WTC11 (cell line): ENCODE measurements at regions not wholly inside any gene's neighbourhood (a gene's known extent, or its start where the extent isn't known, plus 50 kb on each side); places are given as distances from the start of the nearest gene placed in this dataset.
"Not testable (repeated sequence)": the region's sequence is repeated elsewhere in the genome, so short reads cannot be mapped to it uniquely, and the experiment has no call there.

Experiments
- ATAC-seq: fragments of 200-7000 bp; cut with Tn5 transposase; 2 replicates; pipeline ENCODE4 v1.10.0; 2021; ENCODE audit warnings: mild to moderate bottlenecking, moderate library complexity
- CTCF ChIA-PET: fragments of 300-600 bp; sonication (Branson Sonifier 250); formaldehyde crosslinking; loops from one replicate; lab custom pipeline; 2021; ENCODE audit warnings: antibody characterized with exemption; lab: Charles Lee
- POLR2A ChIA-PET: fragments of 350-600 bp; sonication (Branson Sonifier 250); formaldehyde crosslinking; loops from one replicate; lab custom pipeline; 2021; ENCODE audit warnings: antibody characterized with exemption; lab: Charles Lee
- DNase-seq: peaks from one replicate; pipeline ENCODE4 v3.0.0; 2021; ENCODE audit warnings: low spot score
- H3K27ac Mint-ChIP-seq: 2 replicates; pipeline ENCODE4 v1.8.0; 2021; ENCODE audit warnings: mixed read lengths
- H3K27me3 Mint-ChIP-seq: 2 replicates; pipeline ENCODE4 v1.8.0; 2021; ENCODE audit warnings: low read depth, mild to moderate bottlenecking, moderate library complexity, mixed read lengths
- H3K36me3 Mint-ChIP-seq: 2 replicates; pipeline ENCODE4 v1.8.0; 2021; ENCODE audit warnings: mixed read lengths
- H3K4me1 Mint-ChIP-seq: 2 replicates; pipeline ENCODE4 v1.8.0; 2022; ENCODE audit warnings: mixed read lengths
- H3K4me3 Mint-ChIP-seq: 2 replicates; pipeline ENCODE4 v1.8.0; 2021; ENCODE audit warnings: mild to moderate bottlenecking, moderate library complexity, mixed read lengths
- H3K9me3 Mint-ChIP-seq: 2 replicates; pipeline ENCODE4 v1.8.0; 2021; ENCODE audit warnings: mixed read lengths
- GTF2I ChIP-seq: fragments of 250-450 bp; sonication (Bioruptor Pico); conservative IDR thresholded peaks from 2 replicates; pipeline ENCODE4 v1.4.0; 2021; ENCODE audit warnings: mild to moderate bottlenecking
- KAT7 ChIP-seq: sonication (generic); formaldehyde crosslinking; IDR thresholded peaks from 2 replicates; pipeline ENCODE4 v1.8.1; 2023; ENCODE audit warnings: missing genetic modification reagents, mild to moderate bottlenecking, borderline replicate concordance
- NFYB ChIP-seq: sonication (generic); formaldehyde crosslinking; conservative IDR thresholded peaks from 2 replicates; pipeline ENCODE4 v1.8.0; 2022; ENCODE audit warnings: low read depth, missing genetic modification reagents
- NR1H2 ChIP-seq: sonication (generic); formaldehyde crosslinking; IDR thresholded peaks from 2 replicates; pipeline ENCODE4 v1.9.0; 2021; ENCODE audit warnings: mild to moderate bottlenecking, moderate library complexity, missing genetic modification reagents
- USF1 ChIP-seq: sonication (generic); formaldehyde crosslinking; IDR thresholded peaks from 2 replicates; pipeline ENCODE4 v1.8.0; 2022; ENCODE audit warnings: mild to moderate bottlenecking, missing genetic modification reagents
- ZNF263 ChIP-seq: sonication (generic); formaldehyde crosslinking; IDR thresholded peaks from 2 replicates; pipeline ENCODE4 v1.8.1; 2022; ENCODE audit warnings: low read depth, mild to moderate bottlenecking, moderate library complexity, missing genetic modification reagents
- ZNF423 ChIP-seq: fragments of 250-450 bp; sonication (Bioruptor Pico); IDR thresholded peaks from 2 replicates; pipeline ENCODE4 v2.1.2; 2022; ENCODE audit warnings: mild to moderate bottlenecking, moderate library complexity
- TF ChIP-seq, protein P1 (sequence below): sonication (generic); formaldehyde crosslinking; IDR thresholded peaks from 2 replicates; pipeline ENCODE4 v1.8.1; 2023; ENCODE audit warnings: mild to moderate bottlenecking, missing genetic modification reagents, borderline replicate concordance
- TF ChIP-seq, protein P2 (sequence below): sonication (generic); formaldehyde crosslinking; IDR thresholded peaks from 2 replicates; pipeline ENCODE4 v1.8.1; 2023; ENCODE audit warnings: mild to moderate bottlenecking, missing genetic modification reagents
- TF ChIP-seq, protein P3 (sequence below): fragments of 200-600 bp; IDR thresholded peaks from 2 replicates; pipeline ENCODE4 v1.8.0; 2022; ENCODE audit warnings: antibody characterized with exemption

- TF ChIP-seq NR1H2 (CRISPR knock-in tag) (no peak), USF1 (CRISPR knock-in tag) (no peak), GTF2I (no peak), ZNF263 (CRISPR knock-in tag) (no peak), KAT7 (CRISPR knock-in tag) (no peak)
- TF ChIP-seq, protein P1, sequence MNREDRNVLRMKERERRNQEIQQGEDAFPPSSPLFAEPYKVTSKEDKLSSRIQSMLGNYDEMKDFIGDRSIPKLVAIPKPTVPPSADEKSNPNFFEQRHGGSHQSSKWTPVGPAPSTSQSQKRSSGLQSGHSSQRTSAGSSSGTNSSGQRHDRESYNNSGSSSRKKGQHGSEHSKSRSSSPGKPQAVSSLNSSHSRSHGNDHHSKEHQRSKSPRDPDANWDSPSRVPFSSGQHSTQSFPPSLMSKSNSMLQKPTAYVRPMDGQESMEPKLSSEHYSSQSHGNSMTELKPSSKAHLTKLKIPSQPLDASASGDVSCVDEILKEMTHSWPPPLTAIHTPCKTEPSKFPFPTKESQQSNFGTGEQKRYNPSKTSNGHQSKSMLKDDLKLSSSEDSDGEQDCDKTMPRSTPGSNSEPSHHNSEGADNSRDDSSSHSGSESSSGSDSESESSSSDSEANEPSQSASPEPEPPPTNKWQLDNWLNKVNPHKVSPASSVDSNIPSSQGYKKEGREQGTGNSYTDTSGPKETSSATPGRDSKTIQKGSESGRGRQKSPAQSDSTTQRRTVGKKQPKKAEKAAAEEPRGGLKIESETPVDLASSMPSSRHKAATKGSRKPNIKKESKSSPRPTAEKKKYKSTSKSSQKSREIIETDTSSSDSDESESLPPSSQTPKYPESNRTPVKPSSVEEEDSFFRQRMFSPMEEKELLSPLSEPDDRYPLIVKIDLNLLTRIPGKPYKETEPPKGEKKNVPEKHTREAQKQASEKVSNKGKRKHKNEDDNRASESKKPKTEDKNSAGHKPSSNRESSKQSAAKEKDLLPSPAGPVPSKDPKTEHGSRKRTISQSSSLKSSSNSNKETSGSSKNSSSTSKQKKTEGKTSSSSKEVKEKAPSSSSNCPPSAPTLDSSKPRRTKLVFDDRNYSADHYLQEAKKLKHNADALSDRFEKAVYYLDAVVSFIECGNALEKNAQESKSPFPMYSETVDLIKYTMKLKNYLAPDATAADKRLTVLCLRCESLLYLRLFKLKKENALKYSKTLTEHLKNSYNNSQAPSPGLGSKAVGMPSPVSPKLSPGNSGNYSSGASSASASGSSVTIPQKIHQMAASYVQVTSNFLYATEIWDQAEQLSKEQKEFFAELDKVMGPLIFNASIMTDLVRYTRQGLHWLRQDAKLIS: no peak
- TF ChIP-seq, protein P2, sequence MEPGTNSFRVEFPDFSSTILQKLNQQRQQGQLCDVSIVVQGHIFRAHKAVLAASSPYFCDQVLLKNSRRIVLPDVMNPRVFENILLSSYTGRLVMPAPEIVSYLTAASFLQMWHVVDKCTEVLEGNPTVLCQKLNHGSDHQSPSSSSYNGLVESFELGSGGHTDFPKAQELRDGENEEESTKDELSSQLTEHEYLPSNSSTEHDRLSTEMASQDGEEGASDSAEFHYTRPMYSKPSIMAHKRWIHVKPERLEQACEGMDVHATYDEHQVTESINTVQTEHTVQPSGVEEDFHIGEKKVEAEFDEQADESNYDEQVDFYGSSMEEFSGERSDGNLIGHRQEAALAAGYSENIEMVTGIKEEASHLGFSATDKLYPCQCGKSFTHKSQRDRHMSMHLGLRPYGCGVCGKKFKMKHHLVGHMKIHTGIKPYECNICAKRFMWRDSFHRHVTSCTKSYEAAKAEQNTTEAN (CRISPR knock-in tag): no peak
- POLR2A ChIA-PET: no interaction called here
- no peak overlapping the region for H3K4me3 Mint-ChIP-seq
- peaks cover 7% of the 10 kb centered on the region for H3K4me1 Mint-ChIP-seq
- no peaks in the 10 kb centered on the region for H3K27me3 Mint-ChIP-seq
- no peak for ATAC-seq
- H3K36me3 Mint-ChIP-seq: no peaks in the 10 kb centered on the region
- CTCF ChIA-PET: interaction anchor here (0.7 to 2.0 kb wide), 2 partner anchors 30 to 45 kb away, joined by 5 to 9 read pairs; no protein-coding TSS in a partner anchor
- H3K9me3 Mint-ChIP-seq: peaks cover 5% of the 10 kb centered on the region
- H3K27ac Mint-ChIP-seq: no peak overlapping the region
- DNase-seq: no peak
Measured at GRCh38 chr3:156040041-156040440, 80.3 kb upstream of the KCNAB1 start.

DNA sequence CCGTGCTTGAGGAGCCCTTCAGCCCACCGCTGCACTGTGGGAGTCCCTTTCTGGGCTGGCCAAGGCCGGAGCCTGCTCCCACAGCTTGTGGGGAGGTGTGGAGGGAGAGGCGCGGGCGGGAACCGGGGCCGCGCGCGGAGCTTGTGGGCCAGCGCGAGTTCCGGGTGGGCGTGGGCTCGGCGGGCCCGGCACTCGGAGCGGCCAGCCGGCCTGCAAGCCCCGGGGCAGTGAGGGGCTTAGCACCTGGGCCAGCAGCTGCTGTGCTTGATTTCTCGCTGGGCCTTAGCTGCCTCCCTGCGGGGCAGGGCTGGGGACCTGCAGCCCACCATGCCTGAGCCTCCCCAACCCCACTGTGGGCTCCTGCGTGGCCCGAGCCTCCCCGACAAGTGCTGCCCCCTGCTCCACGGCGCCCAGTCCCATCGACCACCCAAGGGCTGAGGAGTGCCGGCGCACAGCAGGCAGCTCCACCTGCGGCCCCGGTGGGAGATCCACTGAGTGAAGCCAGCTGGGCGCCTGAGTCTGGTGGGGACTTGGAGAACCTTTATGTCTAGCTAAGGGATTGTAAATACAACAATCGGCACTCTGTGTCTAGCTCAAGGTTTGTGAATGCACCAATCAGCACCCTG, 79.0 kb upstream of the KCNAB1 start:
- POLR2A ChIA-PET, DNase-seq: not testable (repeated sequence)

GRCh38 chr3:156041856-156042255, 78.5 kb upstream of the KCNAB1 start:
- H3K4me1 Mint-ChIP-seq: peaks cover 17% of the 10 kb centered on the region
- H3K4me3 Mint-ChIP-seq, ATAC-seq, DNase-seq, H3K9me3 Mint-ChIP-seq, H3K27me3 Mint-ChIP-seq, H3K36me3 Mint-ChIP-seq, H3K27ac Mint-ChIP-seq, POLR2A ChIA-PET: not testable (repeated sequence)
- peak; percentile 67 for TF ChIP-seq NFYB (CRISPR knock-in tag)
- CTCF ChIA-PET: interaction anchor here (0.8 to 2.0 kb wide), 3 partner anchors 31 to 513 kb away, joined by 3 to 9 read pairs (median 8); partner anchors contain the start of gene SSR3

More for the DNA sequence above, 79.0 kb upstream of the KCNAB1 start:
- not testable (repeated sequence) for H3K27me3 Mint-ChIP-seq, H3K27ac Mint-ChIP-seq, H3K36me3 Mint-ChIP-seq, H3K9me3 Mint-ChIP-seq, ATAC-seq, H3K4me3 Mint-ChIP-seq
- peaks cover 17% of the 10 kb centered on the region for H3K4me1 Mint-ChIP-seq
- CTCF ChIA-PET: interaction anchor here (0.8 to 2.0 kb wide), 3 partner anchors 31 to 514 kb away, joined by 3 to 9 read pairs (median 8); partner anchors contain the start of gene SSR3

DNA sequence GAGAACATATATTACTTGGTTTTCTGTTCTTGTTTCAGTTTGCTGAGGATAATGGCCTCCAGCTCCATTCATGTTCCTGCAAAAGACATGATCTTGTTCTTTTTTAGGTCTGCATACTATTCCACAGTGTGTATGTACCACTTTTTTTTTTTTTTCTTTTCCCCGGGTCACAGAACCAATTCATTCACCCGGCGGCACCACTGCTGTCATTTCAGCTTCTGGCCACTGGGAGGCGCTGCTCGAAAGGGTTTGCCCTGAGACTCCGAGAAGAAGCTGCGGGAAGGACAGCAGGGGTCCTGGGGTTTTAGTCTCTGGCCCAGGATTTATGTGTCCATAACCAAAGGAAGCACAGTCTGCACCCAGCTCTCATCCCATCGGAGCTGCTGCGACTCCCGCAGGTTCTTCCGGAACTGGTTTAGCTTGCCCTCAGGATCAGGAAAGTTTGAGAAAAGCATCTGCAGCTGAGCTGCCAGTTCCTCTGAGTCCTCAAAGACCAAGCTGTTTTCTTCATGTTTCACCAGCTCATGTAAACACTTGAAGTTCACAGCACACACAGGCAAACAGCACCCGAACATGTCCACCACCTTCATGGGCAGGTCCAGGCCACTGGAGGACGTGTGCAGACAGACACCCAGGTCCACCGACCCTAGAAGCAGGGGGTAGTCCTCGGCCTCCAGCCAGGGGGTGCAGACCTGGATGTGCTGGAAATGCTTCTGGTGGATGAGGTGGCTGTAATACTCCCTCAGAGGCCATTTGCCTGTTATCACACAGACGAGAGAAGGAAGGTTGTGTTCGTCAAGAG, 76.3 kb upstream of the KCNAB1 start:
- peak; percentile 47 for ATAC-seq
- peaks cover 17% of the 10 kb centered on the region for H3K4me1 Mint-ChIP-seq
- CTCF ChIA-PET: interaction anchor here (0.7 to 2.0 kb wide), 52 partner anchors 10 to 1158 kb away, joined by 3 to 19 read pairs (median 3); no protein-coding TSS in a partner anchor
- H3K9me3 Mint-ChIP-seq, POLR2A ChIA-PET, H3K27me3 Mint-ChIP-seq, H3K27ac Mint-ChIP-seq, H3K36me3 Mint-ChIP-seq, H3K4me3 Mint-ChIP-seq: not testable (repeated sequence)
- DNase-seq: peak; percentile 90
- TF ChIP-seq ZNF423 (CRISPR knock-in tag): 0 out of 2 replicates have a peak, but pooled peaks have one; percentile 43
- 0 out of 2 replicates have a peak, but pooled peaks have one; percentile 17 for TF ChIP-seq GTF2I
- TF ChIP-seq, protein P3, sequence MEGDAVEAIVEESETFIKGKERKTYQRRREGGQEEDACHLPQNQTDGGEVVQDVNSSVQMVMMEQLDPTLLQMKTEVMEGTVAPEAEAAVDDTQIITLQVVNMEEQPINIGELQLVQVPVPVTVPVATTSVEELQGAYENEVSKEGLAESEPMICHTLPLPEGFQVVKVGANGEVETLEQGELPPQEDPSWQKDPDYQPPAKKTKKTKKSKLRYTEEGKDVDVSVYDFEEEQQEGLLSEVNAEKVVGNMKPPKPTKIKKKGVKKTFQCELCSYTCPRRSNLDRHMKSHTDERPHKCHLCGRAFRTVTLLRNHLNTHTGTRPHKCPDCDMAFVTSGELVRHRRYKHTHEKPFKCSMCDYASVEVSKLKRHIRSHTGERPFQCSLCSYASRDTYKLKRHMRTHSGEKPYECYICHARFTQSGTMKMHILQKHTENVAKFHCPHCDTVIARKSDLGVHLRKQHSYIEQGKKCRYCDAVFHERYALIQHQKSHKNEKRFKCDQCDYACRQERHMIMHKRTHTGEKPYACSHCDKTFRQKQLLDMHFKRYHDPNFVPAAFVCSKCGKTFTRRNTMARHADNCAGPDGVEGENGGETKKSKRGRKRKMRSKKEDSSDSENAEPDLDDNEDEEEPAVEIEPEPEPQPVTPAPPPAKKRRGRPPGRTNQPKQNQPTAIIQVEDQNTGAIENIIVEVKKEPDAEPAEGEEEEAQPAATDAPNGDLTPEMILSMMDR: peak; percentile 95
